Upper lobe of left lung (tissue), 6 donors: ENCODE measurements at regions not wholly inside any gene's neighbourhood (a gene's known extent, or its start where the extent isn't known, plus 50 kb on each side); places are given as distances from the start of the nearest gene placed in this dataset.

Experiments used
- ATAC-seq, 2 donors: fragments of 200-7000 bp; cut with Tn5 transposase; one replicate each; pipeline ENCODE4 v1.9.1; 2022; ENCODE audit warnings: mild to moderate bottlenecking in 2 of 2, moderate library complexity in 2 of 2; ENCODE audit not compliant: low FRiP score in 2 of 2
- DNase-seq, 2 donors: peaks; one replicate each; pipeline ENCODE4 v3.0.0-alpha.2; 2019 to 2020
- H3K27ac ChIP-seq, 4 donors: fragments of 200-600 bp; sonication (generic); one replicate each; pipeline ENCODE4 v1.5.1; 2016 to 2019
- H3K27me3 ChIP-seq, 4 donors: fragments of 200-600 bp; sonication (generic); one replicate each; pipeline ENCODE4 v1.5.1; 2017 to 2019
- H3K36me3 ChIP-seq, 4 donors: fragments of 200-600 bp; sonication (generic); one replicate each; pipeline ENCODE4 v1.5.1; 2016 to 2019
- H3K4me1 ChIP-seq, 4 donors: fragments of 200-600 bp; sonication (generic); one replicate each; pipeline ENCODE4 v1.5.1; 2018 to 2019
- H3K4me3 ChIP-seq, 4 donors: fragments of 200-600 bp; sonication (generic); one replicate each; pipeline ENCODE4 v1.5.1; 2017 to 2019; ENCODE audit warnings: mild to moderate bottlenecking in 2 of 4, moderate library complexity in 1 of 4
- H3K9me3 ChIP-seq, 4 donors: fragments of 200-600 bp; sonication (generic); one replicate each; pipeline ENCODE4 v1.5.1; 2018 to 2019
- EP300 ChIP-seq, 4 donors: sonication (generic); formaldehyde crosslinking; IDR thresholded peaks; one replicate each; pipeline ENCODE4 v1.5.1; 2017; ENCODE audit warnings: antibody characterized with exemption in 4 of 4, control low read depth in 2 of 4
- POLR2A ChIP-seq, 4 donors: fragments of 450-650 bp; IDR thresholded peaks; one replicate each; pipeline ENCODE4 v1.5.1; 2016 to 2017; ENCODE audit warnings: antibody characterized with exemption in 4 of 4, mild to moderate bottlenecking in 2 of 4
- POLR2AphosphoS5 ChIP-seq, 2 donors: sonication (generic); formaldehyde crosslinking; IDR thresholded peaks; one replicate each; pipeline ENCODE4 v1.5.1; 2017; ENCODE audit warnings: antibody characterized with exemption in 2 of 2
- WGBS, 2 donors: methylation state at CpG; one replicate each; pipeline ENCODE4 v1.1.5; 2017 to 2018; 5-methylcytosine and 5-hydroxymethylcytosine counted together
- TF ChIP-seq, protein P1 (sequence below), 6 experiments: fragments of 450-650 bp in 4 of 6; fragments of 200-600 bp in 2 of 6; sonication (generic) in 2 of 6; IDR thresholded peaks; one replicate each; pipeline ENCODE4 v1.5.1; 2016 to 2019; ENCODE audit warnings: antibody characterized with exemption in 6 of 6
- donor health status: DM: no; HTN: no; CAD: no; lungs with moderate emphysema.
- donor health status: DM: no; HTN: yes; CAD: no; lungs with severe emphysema.

DNA sequence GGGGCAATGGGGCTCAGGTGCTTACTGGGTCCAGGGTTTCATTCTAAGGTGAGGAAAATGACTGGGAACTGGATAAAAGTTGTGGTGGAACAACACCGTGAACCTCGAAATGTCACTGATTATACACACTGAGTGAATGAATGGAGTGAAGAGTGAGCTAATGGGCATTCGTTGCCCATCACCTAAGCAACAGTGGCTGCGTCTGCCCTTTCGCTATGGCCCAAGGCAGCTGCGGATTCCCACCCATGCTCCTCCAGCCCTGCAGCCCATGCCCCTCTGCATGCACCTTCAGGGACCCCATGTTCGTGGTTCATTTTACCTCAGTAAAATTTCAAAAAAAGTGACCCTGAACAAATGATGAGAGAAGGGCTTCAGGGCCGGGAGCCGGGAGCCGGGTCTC lies 196.3 kb downstream of the CTTN start:
- Histone ChIP-seq H3K4me3 (no peak overlapping the region), H3K27ac (no peak overlapping the region), H3K36me3 (no peaks in the 10 kb centered on the region), H3K9me3 (no peaks in the 10 kb centered on the region), H3K27me3 (no peaks in the 10 kb centered on the region), H3K4me1 (no peaks in the 10 kb centered on the region)
- TF ChIP-seq POLR2A (IDR thresholded peaks at IDR 0.05) (no peak), EP300 (IDR thresholded peaks at IDR 0.05) (no peak), POLR2AphosphoS5 (IDR thresholded peaks at IDR 0.05) (no peak)
- TF ChIP-seq, protein P1, sequence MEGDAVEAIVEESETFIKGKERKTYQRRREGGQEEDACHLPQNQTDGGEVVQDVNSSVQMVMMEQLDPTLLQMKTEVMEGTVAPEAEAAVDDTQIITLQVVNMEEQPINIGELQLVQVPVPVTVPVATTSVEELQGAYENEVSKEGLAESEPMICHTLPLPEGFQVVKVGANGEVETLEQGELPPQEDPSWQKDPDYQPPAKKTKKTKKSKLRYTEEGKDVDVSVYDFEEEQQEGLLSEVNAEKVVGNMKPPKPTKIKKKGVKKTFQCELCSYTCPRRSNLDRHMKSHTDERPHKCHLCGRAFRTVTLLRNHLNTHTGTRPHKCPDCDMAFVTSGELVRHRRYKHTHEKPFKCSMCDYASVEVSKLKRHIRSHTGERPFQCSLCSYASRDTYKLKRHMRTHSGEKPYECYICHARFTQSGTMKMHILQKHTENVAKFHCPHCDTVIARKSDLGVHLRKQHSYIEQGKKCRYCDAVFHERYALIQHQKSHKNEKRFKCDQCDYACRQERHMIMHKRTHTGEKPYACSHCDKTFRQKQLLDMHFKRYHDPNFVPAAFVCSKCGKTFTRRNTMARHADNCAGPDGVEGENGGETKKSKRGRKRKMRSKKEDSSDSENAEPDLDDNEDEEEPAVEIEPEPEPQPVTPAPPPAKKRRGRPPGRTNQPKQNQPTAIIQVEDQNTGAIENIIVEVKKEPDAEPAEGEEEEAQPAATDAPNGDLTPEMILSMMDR (IDR thresholded peaks at IDR 0.05): no peak
- WGBS, 2 donors: 87 to 91% methylated on average over 6 to 10 of the region's 10 CpGs
- DNase-seq (no peak), ATAC-seq (no peak)

DNA sequence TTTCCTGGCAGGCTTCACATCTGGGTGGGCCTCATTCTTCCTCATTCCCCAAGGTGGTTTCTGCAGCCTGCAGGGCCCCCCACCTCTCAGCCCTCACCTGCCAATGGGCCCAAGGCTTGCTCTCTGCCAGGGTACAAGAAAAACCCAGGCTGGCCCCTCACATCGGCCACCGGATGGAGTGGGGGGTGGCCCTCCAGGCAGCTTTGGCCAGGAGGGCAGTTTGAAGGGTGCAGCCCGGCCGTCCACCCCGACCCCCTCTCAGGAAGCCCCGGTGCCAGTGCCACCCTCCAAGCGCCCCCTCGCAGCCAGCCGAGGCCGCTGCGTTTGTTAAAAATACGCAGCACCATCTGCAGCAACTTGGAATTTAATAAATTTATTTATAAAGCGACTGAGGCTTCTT lies 196.7 kb downstream of the CTTN start:
- Histone ChIP-seq H3K4me1 (no peaks in the 10 kb centered on the region), H3K4me3 (no peak overlapping the region), H3K9me3 (no peaks in the 10 kb centered on the region), H3K27ac (no peak overlapping the region), H3K36me3 (no peaks in the 10 kb centered on the region), H3K27me3 (no peaks in the 10 kb centered on the region)
- 86 to 91% methylated on average over 11 to 13 of the region's 13 CpGs for WGBS, 2 donors
- TF ChIP-seq POLR2AphosphoS5 (IDR thresholded peaks at IDR 0.05) (no peak), EP300 (IDR thresholded peaks at IDR 0.05) (no peak), POLR2A (IDR thresholded peaks at IDR 0.05) (no peak)
- TF ChIP-seq, protein P1 (IDR thresholded peaks at IDR 0.05): no peak
- DNase-seq (no peak), ATAC-seq (no peak)

DNA sequence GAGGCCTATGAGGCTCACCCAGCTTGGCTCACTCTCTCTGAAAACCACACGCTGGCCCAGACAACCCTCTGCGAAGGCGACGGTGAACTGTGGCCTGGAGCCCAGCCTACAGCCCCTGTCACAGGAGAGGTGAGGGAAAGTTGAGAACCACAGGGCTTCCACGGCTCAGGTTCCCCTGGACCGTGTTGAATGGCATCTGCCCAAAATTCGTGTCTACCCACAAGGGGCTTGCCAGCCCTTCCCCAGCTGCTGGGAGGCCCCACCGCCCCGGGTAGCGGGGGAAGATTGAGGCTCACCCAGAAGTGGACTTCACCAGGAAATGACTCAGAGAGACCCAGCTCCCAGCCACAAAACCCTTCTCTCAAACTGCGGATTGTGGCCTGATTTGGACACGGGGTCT lies 197.1 kb downstream of the CTTN start:
- ATAC-seq: no peak
- Histone ChIP-seq H3K27ac (no peak overlapping the region), H3K27me3 (no peaks in the 10 kb centered on the region), H3K4me1 (no peaks in the 10 kb centered on the region), H3K9me3 (no peaks in the 10 kb centered on the region), H3K4me3 (no peak overlapping the region), H3K36me3 (no peaks in the 10 kb centered on the region)
- no peak for DNase-seq
- TF ChIP-seq, protein P1 (IDR thresholded peaks at IDR 0.05): no peak
- TF ChIP-seq EP300 (IDR thresholded peaks at IDR 0.05) (no peak), POLR2AphosphoS5 (IDR thresholded peaks at IDR 0.05) (no peak), POLR2A (IDR thresholded peaks at IDR 0.05) (no peak)
- WGBS, 2 donors: 62 to 68% methylated on average over 8 to 12 of the region's 12 CpGs

DNA sequence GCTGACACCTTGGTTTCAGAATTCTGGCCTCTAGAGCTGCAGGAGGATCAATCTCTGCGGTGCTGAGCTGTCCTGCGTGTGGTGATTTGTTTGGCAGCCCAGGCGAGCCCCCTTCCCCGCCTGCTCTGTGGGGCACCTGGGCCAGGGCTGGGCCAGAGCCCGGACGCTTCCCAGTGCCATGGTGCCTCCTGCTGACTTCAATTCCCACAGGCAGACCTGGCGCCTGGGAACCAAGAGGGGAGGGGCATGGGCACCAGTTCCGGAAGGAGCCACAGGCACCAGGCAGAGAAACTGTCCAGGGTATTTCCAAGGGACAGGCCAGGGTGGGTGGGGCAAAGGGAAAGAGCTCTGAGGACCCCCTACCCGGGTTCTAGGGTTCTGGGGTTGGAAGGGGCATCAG lies 197.8 kb downstream of the CTTN start:
- Histone ChIP-seq H3K4me3 (no peak overlapping the region), H3K27ac (no peak overlapping the region), H3K9me3 (no peaks in the 10 kb centered on the region), H3K36me3 (no peaks in the 10 kb centered on the region), H3K27me3 (no peaks in the 10 kb centered on the region), H3K4me1 (no peaks in the 10 kb centered on the region)
- ATAC-seq (no peak), DNase-seq (no peak)
- 80 to 89% methylated on average over 3 to 9 of the region's 9 CpGs for WGBS, 2 donors
- TF ChIP-seq, protein P1 (IDR thresholded peaks at IDR 0.05): no peak
- TF ChIP-seq EP300 (IDR thresholded peaks at IDR 0.05) (no peak), POLR2A (IDR thresholded peaks at IDR 0.05) (no peak), POLR2AphosphoS5 (IDR thresholded peaks at IDR 0.05) (no peak)

DNA sequence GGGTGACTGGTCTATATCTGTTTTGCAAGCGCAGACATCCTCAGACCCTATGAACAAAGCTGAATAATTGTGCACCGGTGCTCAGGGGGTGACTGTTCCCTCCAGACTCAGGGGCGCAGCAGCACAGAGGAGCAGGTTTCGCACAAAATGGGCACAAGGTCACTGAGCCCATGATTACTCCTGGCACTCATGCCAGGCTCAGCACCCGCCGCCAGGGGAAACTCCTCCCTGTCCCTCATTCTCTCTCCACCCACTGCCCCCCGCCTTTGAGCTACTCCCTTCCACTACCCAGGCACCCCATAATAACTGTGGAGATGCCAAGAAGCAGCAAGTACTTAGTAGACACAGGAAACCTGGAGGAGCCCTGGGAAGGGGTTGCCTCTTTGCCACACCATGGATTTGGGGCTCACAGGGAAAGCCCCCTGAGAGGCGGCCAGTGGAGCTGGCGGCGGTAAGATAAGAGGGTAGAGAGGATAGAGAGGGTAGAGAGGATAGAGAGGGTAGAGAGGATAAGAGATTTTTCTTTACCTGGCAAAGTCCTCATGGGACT lies 198.8 kb downstream of the CTTN start:
- Histone ChIP-seq H3K4me1 (no peaks in the 10 kb centered on the region), H3K4me3 (no peak overlapping the region), H3K36me3 (no peaks in the 10 kb centered on the region), H3K9me3 (no peaks in the 10 kb centered on the region), H3K27ac (no peak overlapping the region), H3K27me3 (no peaks in the 10 kb centered on the region)
- no peak for DNase-seq
- WGBS, 2 donors: 92 to 98% methylated on average over 10 of the region's 10 CpGs
- TF ChIP-seq POLR2A (IDR thresholded peaks at IDR 0.05): no peak
- no peak for TF ChIP-seq POLR2AphosphoS5 (IDR thresholded peaks at IDR 0.05)
- no peak for TF ChIP-seq EP300 (IDR thresholded peaks at IDR 0.05)
- TF ChIP-seq, protein P1 (IDR thresholded peaks at IDR 0.05): no peak
- no peak for ATAC-seq
